OCI-LY7 (cell line): ENCODE measurements at regions not wholly inside any gene's neighbourhood (a gene's known extent, or its start where the extent isn't known, plus 50 kb on each side); places are given as distances from the start of the nearest gene placed in this dataset.

Source experiments
- BruUV-seq: library from RNA; stranded (reverse); fragments of 400-500 nt; replicated peaks from 2 replicates; lab custom pipeline; 2021; lab: Mats Ljungman, UMichigan
- CTCF ChIA-PET: fragments of 300-600 bp; sonication (Branson Sonifier 250); formaldehyde crosslinking; loops from one replicate; lab custom pipeline; 2022; ENCODE audit warnings: antibody characterized with exemption; ENCODE audit not compliant: unreplicated experiment; lab: Charles Lee
- POLR2A ChIA-PET: fragments of 300-600 bp; sonication (Branson Sonifier 250); formaldehyde crosslinking; loops from one replicate; lab custom pipeline; 2022; ENCODE audit warnings: antibody characterized with exemption; lab: Charles Lee
- DNase-seq: peaks from one replicate; pipeline ENCODE4 v3.0.0-alpha.2; 2015; ENCODE audit warnings: low spot score
- H2AFZ ChIP-seq: fragments of 200-600 bp; sonication (generic), shearing (Covaris generic); 2 replicates; pipeline ENCODE4 v1.6.1; 2014; ENCODE audit warnings: mild to moderate bottlenecking, antibody characterized with exemption, low read length, moderate library complexity
- H3K27ac ChIP-seq: fragments of 200-600 bp; sonication (generic); 2 replicates; pipeline ENCODE4 v1.5.1; 2014; ENCODE audit warnings: mixed run types, low read depth, mild to moderate bottlenecking, moderate library complexity, low read length, inconsistent platforms; ENCODE audit not compliant: poor library complexity, severe bottlenecking
- H3K36me3 ChIP-seq: fragments of 200-600 bp; sonication (generic); 2 replicates; pipeline ENCODE4 v1.6.1; 2014; ENCODE audit warnings: mild to moderate bottlenecking, antibody characterized with exemption, low read length, moderate library complexity, mixed read lengths; ENCODE audit not compliant: insufficient read depth
- H3K4me1 ChIP-seq: fragments of 200-600 bp; sonication (generic); 2 replicates; pipeline ENCODE4 v1.5.1; 2014; ENCODE audit warnings: mild to moderate bottlenecking, low read length; ENCODE audit not compliant: insufficient read depth, poor library complexity, severe bottlenecking
- H3K4me2 ChIP-seq: fragments of 200-600 bp; sonication (generic); 2 replicates; pipeline ENCODE4 v1.6.1; 2014; ENCODE audit warnings: mild to moderate bottlenecking, low read length
- H3K4me3 ChIP-seq: fragments of 200-600 bp; sonication (generic); 2 replicates; pipeline ENCODE4 v1.5.1; 2014; ENCODE audit warnings: mild to moderate bottlenecking, low read depth, low read length; ENCODE audit not compliant: poor library complexity, severe bottlenecking
- H3K79me2 ChIP-seq: fragments of 200-600 bp; sonication (generic); 2 replicates; pipeline ENCODE4 v1.6.1; 2016; ENCODE audit warnings: low read depth, mild to moderate bottlenecking, low read length, moderate library complexity, mixed read lengths; ENCODE audit not compliant: insufficient read depth
- H3K9me2 ChIP-seq: fragments of 200-600 bp; sonication (generic); 2 replicates; pipeline ENCODE4 v1.6.1; 2016; ENCODE audit warnings: mild to moderate bottlenecking, low read length, mixed read lengths; ENCODE audit not compliant: insufficient read depth
- H3K9me3 ChIP-seq: fragments of 200-600 bp; sonication (generic); 2 replicates; pipeline ENCODE4 v1.6.1; 2014; ENCODE audit warnings: mild to moderate bottlenecking, mixed run types, low read length, mixed read lengths
- H4K20me1 ChIP-seq: fragments of 200-600 bp; sonication (generic); 2 replicates; pipeline ENCODE4 v1.6.1; 2014; ENCODE audit warnings: mild to moderate bottlenecking, antibody characterized with exemption, low read length, moderate library complexity, mixed read lengths; ENCODE audit not compliant: insufficient read depth
- EZH2phosphoT487 ChIP-seq: fragments of 200-600 bp; sonication (generic); IDR thresholded peaks from 2 replicates; pipeline ENCODE4 v1.6.1; 2018; ENCODE audit warnings: low read depth, borderline replicate concordance, mild to moderate bottlenecking, mixed run types, antibody characterized with exemption, low read length, moderate library complexity, mixed read lengths
- intact Hi-C: fragments of 100-400 bp; cut with micrococcal nuclease; formaldehyde crosslinking; loops from one replicate; pipeline ENCODE4 v1.10.0; 2022; ENCODE audit not compliant: unreplicated experiment
- TF ChIP-seq, protein P1 (sequence below): fragments of 200-600 bp; sonication (generic); conservative IDR thresholded peaks from 2 replicates; pipeline ENCODE4 v1.5.1; 2014; ENCODE audit warnings: mild to moderate bottlenecking, antibody characterized with exemption, low read length, moderate library complexity, mixed read lengths

DNA sequence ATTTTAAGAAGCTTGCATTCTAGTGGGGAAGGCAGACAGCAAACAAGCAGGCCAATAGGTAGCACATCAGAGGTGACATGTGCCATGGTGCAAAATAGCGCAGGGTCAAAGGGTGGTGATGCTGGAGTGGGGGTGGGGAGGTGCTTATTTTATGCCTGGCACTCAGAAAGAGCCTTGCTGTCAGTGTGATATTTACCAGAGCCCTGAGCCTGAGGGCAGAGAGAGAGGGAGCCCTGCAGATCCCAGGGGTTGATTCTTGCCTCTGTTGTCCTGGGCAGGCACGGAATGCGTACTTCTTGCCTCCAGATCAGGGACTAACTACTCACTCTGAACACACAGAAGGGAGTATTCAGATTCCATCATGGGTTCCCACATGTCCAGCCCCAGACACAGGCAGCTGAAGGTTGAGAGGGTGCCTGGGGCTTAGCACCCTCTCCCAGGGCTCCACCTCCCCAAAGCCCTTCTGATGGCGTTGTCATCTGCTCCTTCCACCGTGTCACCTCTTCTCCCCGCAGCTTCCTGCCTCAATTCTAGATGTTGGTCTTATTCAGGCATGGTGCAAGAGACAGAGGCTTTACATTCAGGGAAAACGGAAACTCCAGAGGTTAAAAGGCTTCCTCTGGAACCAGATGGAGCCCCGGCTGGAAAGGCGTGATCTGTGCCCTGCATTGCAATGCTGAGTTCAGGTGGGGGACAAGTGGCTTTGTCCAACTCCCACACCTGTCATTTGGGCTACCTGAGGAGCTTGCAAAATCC, 252.3 kb downstream of the HAUS1 start:
- no peaks in the 10 kb centered on the region for H3K79me2 ChIP-seq
- H3K4me2 ChIP-seq = no peak overlapping the region
- H3K36me3 ChIP-seq = no peaks in the 10 kb centered on the region
- intact Hi-C loops = no loop called here
- H3K27ac ChIP-seq = no peak overlapping the region
- POLR2A ChIA-PET = no interaction called here
- TF ChIP-seq, protein P1, sequence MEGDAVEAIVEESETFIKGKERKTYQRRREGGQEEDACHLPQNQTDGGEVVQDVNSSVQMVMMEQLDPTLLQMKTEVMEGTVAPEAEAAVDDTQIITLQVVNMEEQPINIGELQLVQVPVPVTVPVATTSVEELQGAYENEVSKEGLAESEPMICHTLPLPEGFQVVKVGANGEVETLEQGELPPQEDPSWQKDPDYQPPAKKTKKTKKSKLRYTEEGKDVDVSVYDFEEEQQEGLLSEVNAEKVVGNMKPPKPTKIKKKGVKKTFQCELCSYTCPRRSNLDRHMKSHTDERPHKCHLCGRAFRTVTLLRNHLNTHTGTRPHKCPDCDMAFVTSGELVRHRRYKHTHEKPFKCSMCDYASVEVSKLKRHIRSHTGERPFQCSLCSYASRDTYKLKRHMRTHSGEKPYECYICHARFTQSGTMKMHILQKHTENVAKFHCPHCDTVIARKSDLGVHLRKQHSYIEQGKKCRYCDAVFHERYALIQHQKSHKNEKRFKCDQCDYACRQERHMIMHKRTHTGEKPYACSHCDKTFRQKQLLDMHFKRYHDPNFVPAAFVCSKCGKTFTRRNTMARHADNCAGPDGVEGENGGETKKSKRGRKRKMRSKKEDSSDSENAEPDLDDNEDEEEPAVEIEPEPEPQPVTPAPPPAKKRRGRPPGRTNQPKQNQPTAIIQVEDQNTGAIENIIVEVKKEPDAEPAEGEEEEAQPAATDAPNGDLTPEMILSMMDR = no peak
- no peak for TF ChIP-seq EZH2phosphoT487
- no peak for DNase-seq
- H3K9me3 ChIP-seq = no peaks in the 10 kb centered on the region
- H3K4me3 ChIP-seq = no peak overlapping the region
- no peaks in the 10 kb centered on the region for H3K4me1 ChIP-seq
- no peaks in the 10 kb centered on the region for H3K9me2 ChIP-seq
- H2AFZ ChIP-seq = no peak overlapping the region
- CTCF ChIA-PET = no interaction called here
- BruUV-seq = no TSS peak
- H4K20me1 ChIP-seq = no peaks in the 10 kb centered on the region

DNA sequence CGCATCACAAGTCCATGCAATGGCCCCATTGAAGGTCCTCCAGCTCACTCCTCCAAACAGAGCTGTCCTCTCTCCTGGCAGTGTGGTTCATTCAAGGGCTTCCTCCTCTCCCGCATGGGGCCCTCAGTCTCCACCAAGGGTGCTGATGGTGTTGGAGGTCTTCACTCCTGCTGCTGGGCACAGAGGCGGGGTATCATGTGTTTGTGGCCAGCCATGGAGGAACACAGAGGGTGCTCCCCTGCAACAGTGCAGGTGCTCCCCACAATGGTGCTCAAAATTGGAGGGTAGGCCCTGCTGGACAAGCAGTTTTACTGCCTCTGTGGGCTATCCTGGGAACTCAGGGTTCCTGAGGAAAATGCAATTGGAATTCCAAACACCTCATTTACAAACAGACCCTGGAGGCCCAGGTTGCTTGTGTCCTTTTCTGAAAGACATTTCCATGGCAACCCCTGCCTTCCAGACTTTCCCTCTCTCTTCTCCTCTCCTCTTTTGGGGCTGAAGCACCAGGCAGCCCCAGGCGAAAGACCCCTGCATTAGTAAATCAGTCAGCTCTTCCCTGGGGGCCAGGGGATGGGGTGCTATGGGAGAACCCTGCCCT, 256.0 kb downstream of the HAUS1 start:
- H3K4me3 ChIP-seq = no peak overlapping the region
- no peaks in the 10 kb centered on the region for H3K79me2 ChIP-seq
- no peaks in the 10 kb centered on the region for H3K9me3 ChIP-seq
- H3K27ac ChIP-seq = no peak overlapping the region
- H4K20me1 ChIP-seq = no peaks in the 10 kb centered on the region
- DNase-seq = no peak
- no TSS peak for BruUV-seq
- TF ChIP-seq EZH2phosphoT487 = no peak
- intact Hi-C loops = loop anchor here (10.0 kb wide), 1 partner anchor 75 kb away; no protein-coding TSS in a partner anchor
- ChIA-PET CTCF (no interaction called here), POLR2A (no interaction called here)
- H2AFZ ChIP-seq = no peak overlapping the region
- H3K36me3 ChIP-seq = no peaks in the 10 kb centered on the region
- no peaks in the 10 kb centered on the region for H3K4me1 ChIP-seq
- no peaks in the 10 kb centered on the region for H3K9me2 ChIP-seq
- no peak overlapping the region for H3K4me2 ChIP-seq

DNA sequence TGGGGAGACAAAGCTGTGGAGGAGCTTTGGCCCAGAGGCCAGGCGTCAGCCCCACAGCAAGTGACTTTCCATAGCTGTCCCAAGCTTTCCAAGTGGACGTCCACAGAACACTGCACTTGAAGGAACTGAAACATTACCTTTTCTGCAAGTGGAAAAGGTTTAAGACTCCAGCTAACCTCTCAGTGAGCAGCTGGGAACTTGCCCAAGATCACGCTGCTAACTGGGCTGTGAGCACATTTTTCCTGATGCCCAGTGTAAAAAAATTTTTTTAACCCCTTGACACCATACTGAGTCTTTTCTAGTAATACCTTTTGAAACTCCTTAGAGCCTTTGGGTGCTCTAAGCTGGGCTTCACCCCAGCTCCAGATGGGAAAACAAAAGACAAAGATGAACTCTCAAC, 256.7 kb downstream of the HAUS1 start:
- TF ChIP-seq, protein P1 = no peak
- TF ChIP-seq EZH2phosphoT487 = no peak
- Histone ChIP-seq H3K9me3 (no peaks in the 10 kb centered on the region), H3K9me2 (no peaks in the 10 kb centered on the region), H3K4me2 (no peak overlapping the region), H3K36me3 (no peaks in the 10 kb centered on the region), H2AFZ (no peak overlapping the region), H3K4me1 (no peaks in the 10 kb centered on the region), H3K27ac (no peak overlapping the region), H4K20me1 (no peaks in the 10 kb centered on the region), H3K4me3 (no peak overlapping the region), H3K79me2 (no peaks in the 10 kb centered on the region)
- CTCF ChIA-PET = no interaction called here
- POLR2A ChIA-PET = no interaction called here
- no peak for DNase-seq
- intact Hi-C loops = loop anchor here (10.0 kb wide), 1 partner anchor 76 kb away; no protein-coding TSS in a partner anchor
- BruUV-seq = no TSS peak
